HepG2 (cell line): ENCODE measurements at regions not wholly inside any gene's neighbourhood (a gene's known extent, or its start where the extent isn't known, plus 50 kb on each side); places are given as distances from the start of the nearest gene placed in this dataset.

Experiments
- HDAC1 ChIP-seq: sonication (generic); formaldehyde crosslinking; IDR thresholded peaks from 2 replicates; pipeline ENCODE4 v1.5.1; 2020; ENCODE audit warnings: mild to moderate bottlenecking, missing genetic modification reagents
- SIN3A ChIP-seq: IDR thresholded peaks from 2 replicates; pipeline ENCODE4 v1.6.1; 2011; ENCODE audit warnings: low read depth, mild to moderate bottlenecking, control low read depth, low read length, borderline replicate concordance
- TBP ChIP-seq: sonication (generic); formaldehyde crosslinking; IDR thresholded peaks from 2 replicates; pipeline ENCODE4 v1.5.0; 2020; ENCODE audit warnings: missing genetic modification reagents
- ZC3H4 ChIP-seq: sonication (generic); formaldehyde crosslinking; IDR thresholded peaks from 2 replicates; pipeline ENCODE4 v1.4.0; 2020; ENCODE audit warnings: missing genetic modification reagents, borderline replicate concordance

GRCh38 chr4:130008461-130008860, 912.5 kb downstream of the C4orf33 start:
- TF ChIP-seq HDAC1 (CRISPR knock-in tag), result no peak
- TF ChIP-seq ZC3H4 (CRISPR knock-in tag), result no peak
- no peak for TF ChIP-seq SIN3A
- no peak for TF ChIP-seq TBP (CRISPR knock-in tag)
